Lower leg skin (tissue), 3 donors: ENCODE measurements at regions not wholly inside any gene's neighbourhood (a gene's known extent, or its start where the extent isn't known, plus 50 kb on each side); places are given as distances from the start of the nearest gene placed in this dataset.

Experiments
- CTCF ChIP-seq, 3 donors: fragments of 450-650 bp; IDR thresholded peaks; one replicate each; pipeline ENCODE4 v1.5.1; 2016; ENCODE audit warnings: antibody characterized with exemption in 3 of 3, mild to moderate bottlenecking in 3 of 3, moderate library complexity in 2 of 3
- POLR2A ChIP-seq, 2 donors: fragments of 450-650 bp; IDR thresholded peaks; one replicate each; pipeline ENCODE4 v1.6.1; 2016 to 2017; ENCODE audit warnings: antibody characterized with exemption in 2 of 2, mild to moderate bottlenecking in 1 of 2, moderate library complexity in 1 of 2

- TF ChIP-seq CTCF (IDR thresholded peaks at IDR 0.05) (no peak), POLR2A (IDR thresholded peaks at IDR 0.05) (no peak)
These were observed 1372.3 kb upstream of the CELF2 start for GRCh38 chr10:9645404-9645803.
